ENCODE measurements at regions not wholly inside any gene's neighbourhood (a gene's known extent, or its start where the extent isn't known, plus 50 kb on each side); places are given as distances from the start of the nearest gene placed in this dataset.

DNA sequence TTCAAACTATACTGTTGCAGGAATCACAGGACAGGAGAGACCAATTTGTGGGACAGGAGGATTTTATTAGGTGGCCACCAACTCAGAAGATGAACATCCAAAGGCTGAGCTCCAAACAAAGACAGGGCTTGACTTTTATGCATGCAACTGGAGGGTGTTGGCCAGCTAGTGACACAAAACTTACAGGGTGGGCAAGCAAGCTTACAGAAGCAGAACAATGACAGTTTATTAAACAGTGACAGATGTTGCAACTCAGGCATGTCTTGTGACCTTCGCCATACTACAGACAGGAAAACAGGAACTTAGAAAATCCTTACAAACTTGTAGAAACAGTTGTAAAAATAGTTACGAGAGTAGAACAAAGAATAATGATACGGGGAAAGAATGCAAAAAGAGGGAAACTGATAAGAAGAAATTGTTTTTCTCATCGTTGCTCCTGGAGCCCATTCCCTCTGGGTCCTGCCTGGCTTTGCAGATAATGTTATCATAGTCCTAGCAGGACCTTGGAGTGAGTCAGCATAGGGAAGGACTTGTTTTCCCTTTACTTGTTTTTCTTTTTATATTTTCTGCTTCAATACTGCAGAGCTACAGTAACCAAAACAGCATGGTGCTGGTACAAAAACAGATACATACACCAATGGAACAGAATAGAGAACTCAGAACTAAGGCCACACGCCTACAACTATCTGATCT lies 2083.0 kb upstream of the ACO1 start (continued):
- TF ChIP-seq TBP (IDR thresholded peaks at IDR 0.05; ENCODE audit: low read depth, low read length): no peak
- no peak for TF ChIP-seq CBX5 (IDR thresholded peaks at IDR 0.05; ENCODE audit: low read depth, low read length)
- TF ChIP-seq SIN3A (conservative IDR thresholded peaks at IDR 0.05 in 1 of 2, IDR thresholded peaks at IDR 0.05 in 1 of 2; ENCODE audit: low read depth in 1 of 2, low read length in 2 of 2): no peak
- no peak for TF ChIP-seq RNF2 (IDR thresholded peaks at IDR 0.05; ENCODE audit: borderline replicate concordance, low read depth, low read length, missing control alignments, poor library complexity, severe bottlenecking)
- no peak for TF ChIP-seq ZNF274 (IDR thresholded peaks at IDR 0.05; ENCODE audit: borderline replicate concordance, extremely low read depth, low read length)
